Mesenchymal stem cell (in vitro differentiated cells and primary cell): ENCODE measurements at regions not wholly inside any gene's neighbourhood (a gene's known extent, or its start where the extent isn't known, plus 50 kb on each side); places are given as distances from the start of the nearest gene placed in this dataset.

Experiments used
- DNase-seq: peaks from one replicate; pipeline ENCODE4 v3.0.0-alpha.2; 2013
- H2AFZ ChIP-seq: one replicate; pipeline ENCODE4 v1.6.1; 2013; ENCODE audit warnings: low read depth, mild to moderate bottlenecking, control low read depth, inconsistent platforms, low read length, moderate library complexity
- H2AK5ac ChIP-seq: 2 replicates; pipeline ENCODE4 v1.6.1; 2013; ENCODE audit warnings: low read length, moderate library complexity, mild to moderate bottlenecking, inconsistent platforms; ENCODE audit not compliant: severe bottlenecking
- H2BK120ac ChIP-seq: one replicate; pipeline ENCODE4 v1.6.1; 2013; ENCODE audit warnings: low read depth, mild to moderate bottlenecking, inconsistent platforms, low read length, moderate library complexity
- H2BK12ac ChIP-seq, 2 experiments: one replicate each; pipeline ENCODE4 v1.6.1; 2013; ENCODE audit warnings: inconsistent platforms in 2 of 2, low read length in 2 of 2, mild to moderate bottlenecking in 2 of 2, moderate library complexity in 2 of 2, control low read depth in 1 of 2
- H2BK15ac ChIP-seq: one replicate; pipeline ENCODE4 v1.6.1; 2013; ENCODE audit warnings: mild to moderate bottlenecking, low read depth, inconsistent platforms; ENCODE audit not compliant: poor library complexity, severe bottlenecking
- H2BK5ac ChIP-seq: 2 replicates; pipeline ENCODE4 v1.6.1; 2013; ENCODE audit warnings: low read depth, mild to moderate bottlenecking, low read length, control low read depth, inconsistent platforms; ENCODE audit not compliant: poor library complexity, severe bottlenecking
- H3K14ac ChIP-seq, 2 experiments: one replicate each; pipeline ENCODE4 v1.6.1; 2013; ENCODE audit warnings: inconsistent platforms in 2 of 2, low read length in 2 of 2, control low read depth in 1 of 2, mild to moderate bottlenecking in 1 of 2, moderate library complexity in 1 of 2
- H3K18ac ChIP-seq, 2 experiments: one replicate each; pipeline ENCODE4 v1.6.1; 2013; ENCODE audit warnings: inconsistent platforms in 2 of 2, low read length in 2 of 2, control low read depth in 1 of 2, low read depth in 1 of 2, mild to moderate bottlenecking in 1 of 2
- H3K23ac ChIP-seq, 2 experiments: one replicate each; pipeline ENCODE4 v1.6.1; 2013; ENCODE audit warnings: inconsistent platforms in 2 of 2, low read length in 2 of 2, mild to moderate bottlenecking in 2 of 2, moderate library complexity in 2 of 2, control low read depth in 1 of 2
- H3K27ac ChIP-seq: 2 replicates; pipeline ENCODE4 v1.5.1; 2013; ENCODE audit warnings: mild to moderate bottlenecking, moderate library complexity, low read length, control low read depth, inconsistent platforms; ENCODE audit not compliant: poor library complexity, severe bottlenecking
- H3K27me3 ChIP-seq, 2 experiments: 2 replicates each; pipeline versions ENCODE4 v1.6.1 to v1.7.0; 2013; ENCODE audit warnings: low read length in 2 of 2, mild to moderate bottlenecking in 2 of 2, moderate library complexity in 2 of 2, control low read depth in 1 of 2, inconsistent platforms in 1 of 2; ENCODE audit not compliant: control insufficient read depth in 1 of 2, insufficient read depth in 1 of 2
- H3K36me3 ChIP-seq, 2 experiments: 2 replicates each; pipeline versions ENCODE4 v1.6.1 to v1.7.0; 2013; ENCODE audit warnings: low read length in 2 of 2, control low read depth in 1 of 2, inconsistent platforms in 1 of 2, low read depth in 1 of 2, mild to moderate bottlenecking in 1 of 2; ENCODE audit not compliant: insufficient read depth in 2 of 2, control insufficient read depth in 1 of 2
- H3K4ac ChIP-seq, 2 experiments: one replicate each; pipeline ENCODE4 v1.6.1; 2013; ENCODE audit warnings: inconsistent platforms in 2 of 2, low read length in 2 of 2, mild to moderate bottlenecking in 2 of 2, moderate library complexity in 2 of 2, control low read depth in 1 of 2, low read depth in 1 of 2
- H3K4me1 ChIP-seq: 2 replicates; pipeline ENCODE4 v1.6.1; 2013; ENCODE audit warnings: low read depth, low read length, control low read depth; ENCODE audit not compliant: control insufficient read depth, insufficient read depth
- H3K4me2 ChIP-seq: 2 replicates; pipeline ENCODE4 v1.6.1; 2013; ENCODE audit warnings: low read length, mild to moderate bottlenecking, inconsistent platforms; ENCODE audit not compliant: poor library complexity, severe bottlenecking
- H3K4me3 ChIP-seq, 2 experiments: 2 replicates each; pipeline versions ENCODE4 v1.5.1 to v1.7.0; 2013; ENCODE audit warnings: low read length in 2 of 2, mild to moderate bottlenecking in 2 of 2, control low read depth in 1 of 2, low read depth in 1 of 2; ENCODE audit not compliant: insufficient read depth in 1 of 2
- H3K79me1 ChIP-seq: replicated peaks from 2 replicates; pipeline ENCODE4 v1.6.1; 2013; ENCODE audit warnings: mild to moderate bottlenecking, control low read depth, low read length, inconsistent platforms; ENCODE audit not compliant: poor library complexity, severe bottlenecking
- H3K9ac ChIP-seq: 2 replicates; pipeline ENCODE4 v1.7.0; 2013; ENCODE audit warnings: mild to moderate bottlenecking, low read length, moderate library complexity
- H3K9me3 ChIP-seq: 2 replicates; pipeline ENCODE4 v1.7.0; 2013; ENCODE audit warnings: mild to moderate bottlenecking, low read length; ENCODE audit not compliant: control insufficient read depth
- H4K8ac ChIP-seq: one replicate; pipeline ENCODE4 v1.6.1; 2013; ENCODE audit warnings: inconsistent platforms, mild to moderate bottlenecking, low read length, moderate library complexity
- H4K91ac ChIP-seq: one replicate; pipeline ENCODE4 v1.6.1; 2013; ENCODE audit warnings: mild to moderate bottlenecking, low read length, inconsistent platforms
- WGBS: methylation state at CpG from one replicate; pipeline ENCODE4 v1.1.7; 2013; ENCODE audit warnings: mixed read lengths; 5-methylcytosine and 5-hydroxymethylcytosine counted together

DNA sequence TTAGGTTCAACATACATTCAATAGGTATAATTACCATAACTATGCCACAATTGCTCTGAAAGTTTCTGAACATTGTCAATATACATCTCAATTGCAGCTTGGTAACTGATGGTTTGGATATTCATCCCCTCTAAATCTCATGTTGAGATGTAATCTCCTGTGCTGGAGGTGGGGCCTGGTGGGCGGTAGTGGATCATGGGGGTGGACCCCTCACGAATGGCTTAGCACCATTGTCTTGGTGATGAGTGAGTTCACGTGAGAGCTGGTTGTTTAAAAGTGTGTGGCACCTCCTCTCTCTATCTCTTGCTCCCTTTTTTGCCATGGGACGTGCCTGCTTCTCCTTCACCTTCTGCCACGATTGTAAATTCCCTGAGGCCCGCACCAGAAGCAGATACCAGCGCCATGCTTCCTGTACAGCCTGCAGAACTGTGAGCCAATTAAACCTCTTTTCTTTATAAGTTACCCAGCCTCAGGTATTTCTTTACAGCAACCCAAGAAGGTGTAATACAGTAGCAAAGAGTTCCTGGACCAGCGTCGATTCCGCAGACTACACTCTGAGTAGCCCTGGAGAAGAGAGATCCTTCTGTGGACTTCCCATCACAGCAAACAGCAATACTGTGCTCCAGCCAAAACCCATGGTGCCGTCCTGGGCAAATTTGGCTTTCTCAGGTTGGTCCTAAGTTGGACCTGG, 83.8 kb upstream of the GRB10 start:
- Histone ChIP-seq H3K4ac (no peak overlapping the region), H3K27me3 (no peaks in the 10 kb centered on the region), H3K4me3 (no peak overlapping the region), H2BK15ac (no peak overlapping the region), H3K9ac (no peak overlapping the region), H4K8ac (no peak overlapping the region), H3K4me1 (peaks cover 12% of the 10 kb centered on the region), H3K14ac (no peak overlapping the region), H2AFZ (no peak overlapping the region), H3K18ac (no peak overlapping the region), H3K23ac (no peak overlapping the region), H2BK120ac (no peak overlapping the region), H2BK12ac (no peak overlapping the region), H3K79me1 (no peaks in the 10 kb centered on the region), H3K9me3 (no peaks in the 10 kb centered on the region), H3K27ac (no peak overlapping the region), H3K4me2 (no peak overlapping the region), H3K36me3 (no peaks in the 10 kb centered on the region), H2BK5ac (no peak overlapping the region), H4K91ac (no peak overlapping the region), H2AK5ac (no peak overlapping the region)
- no peak for DNase-seq
- 80% methylated on average over 8 of the region's 11 CpGs for WGBS

GRCh38 chr7:50865450-50865849, 82.8 kb upstream of the GRB10 start:
- no peak overlapping the region for H3K4me3 ChIP-seq
- no peak overlapping the region for H2AK5ac ChIP-seq
- H3K36me3 ChIP-seq, result no peaks in the 10 kb centered on the region
- H3K14ac ChIP-seq, result no peak overlapping the region
- 97% methylated on average over 3 of the region's 5 CpGs for WGBS
- no peak overlapping the region for H2AFZ ChIP-seq
- no peak overlapping the region for H3K4me2 ChIP-seq
- no peak overlapping the region for H2BK12ac ChIP-seq
- no peak overlapping the region for H2BK120ac ChIP-seq
- no peak overlapping the region for H4K91ac ChIP-seq
- H2BK15ac ChIP-seq, result no peak overlapping the region
- H4K8ac ChIP-seq, result no peak overlapping the region
- H3K27me3 ChIP-seq, result no peaks in the 10 kb centered on the region
- no peak overlapping the region for H3K23ac ChIP-seq
- no peak overlapping the region for H3K27ac ChIP-seq
- H2BK5ac ChIP-seq, result no peak overlapping the region
- H3K4me1 ChIP-seq, result peaks cover 12% of the 10 kb centered on the region
- DNase-seq, result no peak
- no peak overlapping the region for H3K9ac ChIP-seq
- no peaks in the 10 kb centered on the region for H3K79me1 ChIP-seq
- H3K18ac ChIP-seq, result no peak overlapping the region
- no peaks in the 10 kb centered on the region for H3K9me3 ChIP-seq
- no peak overlapping the region for H3K4ac ChIP-seq

- Histone ChIP-seq H3K9ac (no peak overlapping the region), H3K4me3 (no peak overlapping the region), H3K4me1 (peaks cover 10% of the 10 kb centered on the region), H2BK12ac (no peak overlapping the region), H2BK120ac (no peak overlapping the region), H3K79me1 (no peaks in the 10 kb centered on the region), H3K18ac (no peak overlapping the region), H2AK5ac (no peak overlapping the region), H3K27me3 (no peaks in the 10 kb centered on the region), H3K27ac (no peak overlapping the region), H3K4ac (no peak overlapping the region), H2BK15ac (no peak overlapping the region), H2AFZ (no peak overlapping the region), H3K36me3 (no peaks in the 10 kb centered on the region), H3K23ac (no peak overlapping the region), H3K9me3 (no peaks in the 10 kb centered on the region), H4K8ac (no peak overlapping the region), H4K91ac (no peak overlapping the region), H3K14ac (no peak overlapping the region), H3K4me2 (no peak overlapping the region), H2BK5ac (no peak overlapping the region)
- no peak for DNase-seq
- 22% methylated on average over 3 of the region's 4 CpGs for WGBS
These were observed 82.0 kb upstream of the GRB10 start for GRCh38 chr7:50864694-50865093.

- no peak overlapping the region for H3K4me3 ChIP-seq
- 80% methylated on average over 3 of the region's 3 CpGs for WGBS
These were observed 80.4 kb upstream of the GRB10 start for GRCh38 chr7:50863053-50863452.

More at GRCh38 chr7:50863053-50863452, 80.4 kb upstream of the GRB10 start:
- Histone ChIP-seq H3K14ac (no peak overlapping the region), H3K79me1 (no peaks in the 10 kb centered on the region), H3K9ac (no peak overlapping the region), H3K36me3 (no peaks in the 10 kb centered on the region), H3K4me1 (peaks cover 5% of the 10 kb centered on the region), H2AFZ (no peak overlapping the region), H3K4ac (no peak overlapping the region), H2BK120ac (no peak overlapping the region), H3K9me3 (no peaks in the 10 kb centered on the region), H2BK15ac (no peak overlapping the region), H3K27me3 (peaks cover 0 to 6% of the 10 kb centered on the region in 2 experiments), H3K18ac (no peak overlapping the region), H4K8ac (no peak overlapping the region), H2BK12ac (no peak overlapping the region), H2AK5ac (no peak overlapping the region), H4K91ac (no peak overlapping the region), H3K27ac (no peak overlapping the region), H3K4me2 (no peak overlapping the region), H2BK5ac (no peak overlapping the region), H3K23ac (no peak overlapping the region)
- no peak for DNase-seq
